ENCODE measurements at regions not wholly inside any gene's neighbourhood (a gene's known extent, or its start where the extent isn't known, plus 50 kb on each side); places are given as distances from the start of the nearest gene placed in this dataset.

DNA sequence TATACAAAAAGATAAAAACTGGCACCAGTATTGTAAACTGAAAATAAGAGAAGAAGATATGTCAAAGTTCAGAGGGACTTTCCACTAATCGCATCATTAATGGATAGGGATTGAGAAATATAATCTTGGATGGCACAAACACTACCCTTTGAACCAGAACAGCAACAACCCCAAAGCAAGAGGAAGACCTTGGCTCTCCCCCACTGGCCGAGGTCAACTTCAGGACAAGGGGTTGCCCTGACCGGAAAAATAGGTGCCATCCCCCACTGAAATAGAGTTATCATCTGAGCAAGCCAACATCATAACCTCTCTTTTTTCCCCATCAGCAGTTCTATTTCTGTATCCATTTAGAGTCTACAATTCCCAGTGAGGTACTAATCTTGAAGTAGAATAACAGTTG is 72.4 kb upstream of the PCED1B start:
- TF ChIP-seq POLR2A (IDR thresholded peaks at IDR 0.05; ENCODE audit: extremely low read depth, insufficient read length) (no peak), MYC (IDR thresholded peaks at IDR 0.05; ENCODE audit: low read depth, low read length) (no peak)
- TF ChIP-seq, protein P1, sequence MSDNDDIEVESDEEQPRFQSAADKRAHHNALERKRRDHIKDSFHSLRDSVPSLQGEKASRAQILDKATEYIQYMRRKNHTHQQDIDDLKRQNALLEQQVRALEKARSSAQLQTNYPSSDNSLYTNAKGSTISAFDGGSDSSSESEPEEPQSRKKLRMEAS (IDR thresholded peaks at IDR 0.05; ENCODE audit: low read depth, low read length): no peak
- TF ChIP-seq, protein P2, sequence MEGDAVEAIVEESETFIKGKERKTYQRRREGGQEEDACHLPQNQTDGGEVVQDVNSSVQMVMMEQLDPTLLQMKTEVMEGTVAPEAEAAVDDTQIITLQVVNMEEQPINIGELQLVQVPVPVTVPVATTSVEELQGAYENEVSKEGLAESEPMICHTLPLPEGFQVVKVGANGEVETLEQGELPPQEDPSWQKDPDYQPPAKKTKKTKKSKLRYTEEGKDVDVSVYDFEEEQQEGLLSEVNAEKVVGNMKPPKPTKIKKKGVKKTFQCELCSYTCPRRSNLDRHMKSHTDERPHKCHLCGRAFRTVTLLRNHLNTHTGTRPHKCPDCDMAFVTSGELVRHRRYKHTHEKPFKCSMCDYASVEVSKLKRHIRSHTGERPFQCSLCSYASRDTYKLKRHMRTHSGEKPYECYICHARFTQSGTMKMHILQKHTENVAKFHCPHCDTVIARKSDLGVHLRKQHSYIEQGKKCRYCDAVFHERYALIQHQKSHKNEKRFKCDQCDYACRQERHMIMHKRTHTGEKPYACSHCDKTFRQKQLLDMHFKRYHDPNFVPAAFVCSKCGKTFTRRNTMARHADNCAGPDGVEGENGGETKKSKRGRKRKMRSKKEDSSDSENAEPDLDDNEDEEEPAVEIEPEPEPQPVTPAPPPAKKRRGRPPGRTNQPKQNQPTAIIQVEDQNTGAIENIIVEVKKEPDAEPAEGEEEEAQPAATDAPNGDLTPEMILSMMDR (IDR thresholded peaks at IDR 0.05; ENCODE audit: low read depth, low read length): no peak

Measured in NB4 (cell line).